Transverse colon (tissue), 4 donors: ENCODE measurements at regions not wholly inside any gene's neighbourhood (a gene's known extent, or its start where the extent isn't known, plus 50 kb on each side); places are given as distances from the start of the nearest gene placed in this dataset.

ENCODE experiments used
- CTCF ChIP-seq, 5 experiments: fragments of 200-600 bp in 3 of 5; fragments of 450-650 bp in 2 of 5; sonication (generic) in 3 of 5; IDR thresholded peaks; 1 replicate in 2 of 5; 2 replicates in 3 of 5; pipeline ENCODE4 v1.5.1; 2016 to 2017; ENCODE audit warnings: antibody characterized with exemption in 5 of 5, inconsistent platforms in 3 of 5, mild to moderate bottlenecking in 2 of 5, moderate library complexity in 1 of 5
- EP300 ChIP-seq: sonication (generic); formaldehyde crosslinking; IDR thresholded peaks from one replicate; pipeline ENCODE4 v1.6.1; 2017; ENCODE audit warnings: antibody characterized with exemption, low read depth
- POLR2A ChIP-seq: fragments of 450-650 bp; IDR thresholded peaks from one replicate; pipeline ENCODE4 v1.6.1; 2016; ENCODE audit warnings: antibody characterized with exemption, mild to moderate bottlenecking, moderate library complexity
- POLR2AphosphoS5 ChIP-seq, 3 donors: sonication (generic); formaldehyde crosslinking; IDR thresholded peaks; one replicate each; pipeline ENCODE4 v1.6.1; 2016; ENCODE audit warnings: antibody characterized with exemption in 3 of 3

- no peak for TF ChIP-seq POLR2A
- no peak for TF ChIP-seq CTCF (IDR thresholded peaks at IDR 0.05)
- no peak for TF ChIP-seq EP300
- no peak for TF ChIP-seq POLR2AphosphoS5 (IDR thresholded peaks at IDR 0.05)
Observed at GRCh38 chr5:159850160-159850559, 66.1 kb upstream of the ADRA1B start.
